Colonic mucosa (tissue), 4 donors: ENCODE measurements at regions not wholly inside any gene's neighbourhood (a gene's known extent, or its start where the extent isn't known, plus 50 kb on each side); places are given as distances from the start of the nearest gene placed in this dataset.

ENCODE experiments used
- DNase-seq: peaks from one replicate; pipeline ENCODE4 v3.0.0-alpha.2; 2020
- H3K27ac ChIP-seq: fragments of 200-600 bp; one replicate; pipeline ENCODE4 v1.8.0; 2021
- H3K27me3 ChIP-seq: fragments of 200-600 bp; one replicate; pipeline ENCODE4 v1.8.0; 2021
- H3K36me3 ChIP-seq: fragments of 200-600 bp; one replicate; pipeline ENCODE4 v1.8.0; 2021
- H3K4me1 ChIP-seq: fragments of 200-600 bp; one replicate; pipeline ENCODE4 v1.8.0; 2021; ENCODE audit warnings: mild to moderate bottlenecking
- H3K4me3 ChIP-seq: fragments of 200-600 bp; one replicate; pipeline ENCODE4 v1.8.0; 2021
- H3K9ac ChIP-seq, 2 donors: one replicate each; pipeline ENCODE4 v1.7.0; 2013; ENCODE audit warnings: control low read depth in 2 of 2, low read depth in 2 of 2, low read length in 2 of 2
- H3K9me3 ChIP-seq: fragments of 200-600 bp; one replicate; pipeline ENCODE4 v1.8.0; 2021
- intact Hi-C: fragments of 100-400 bp; cut with DNase I; formaldehyde crosslinking; loops from one replicate; pipeline ENCODE4 v1.14.1; 2022
- TF ChIP-seq, protein P1 (sequence below): fragments of 200-600 bp; IDR thresholded peaks from one replicate; pipeline ENCODE4 v1.8.0; 2022; ENCODE audit warnings: antibody characterized with exemption, mild to moderate bottlenecking
- donor health status: healthy.
- donor health status: DM: no; HTN: no; CAD: no.
- donor health status: DM: no; HTN: no; CAD: no.

DNA sequence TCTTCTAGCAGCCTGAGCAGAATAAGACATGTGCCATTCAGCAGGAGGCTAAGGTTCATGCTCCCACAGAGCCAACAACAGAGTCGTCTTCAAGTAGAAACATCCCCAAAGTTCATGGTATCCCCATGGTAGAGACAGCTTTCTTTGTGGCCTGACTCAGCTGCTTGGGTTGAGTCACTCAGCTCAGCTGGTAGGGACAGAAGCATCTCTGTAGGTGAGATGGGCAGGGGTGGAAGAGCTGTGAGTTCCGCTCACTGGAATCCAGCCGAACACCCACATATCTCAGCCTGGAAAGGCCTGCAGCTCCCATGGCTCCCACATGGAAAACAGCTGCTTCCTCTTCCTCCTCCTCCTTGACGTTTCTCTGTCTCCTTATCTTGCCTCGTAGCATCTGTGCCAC is 792.7 kb downstream of the RNF144A start:
- intact Hi-C loops = no loop called here
- no peaks in the 10 kb centered on the region for H3K36me3 ChIP-seq
- no peaks in the 10 kb centered on the region for H3K4me1 ChIP-seq
- no peaks in the 10 kb centered on the region for H3K9me3 ChIP-seq
- no peak overlapping the region for H3K27ac ChIP-seq
- TF ChIP-seq, protein P1, sequence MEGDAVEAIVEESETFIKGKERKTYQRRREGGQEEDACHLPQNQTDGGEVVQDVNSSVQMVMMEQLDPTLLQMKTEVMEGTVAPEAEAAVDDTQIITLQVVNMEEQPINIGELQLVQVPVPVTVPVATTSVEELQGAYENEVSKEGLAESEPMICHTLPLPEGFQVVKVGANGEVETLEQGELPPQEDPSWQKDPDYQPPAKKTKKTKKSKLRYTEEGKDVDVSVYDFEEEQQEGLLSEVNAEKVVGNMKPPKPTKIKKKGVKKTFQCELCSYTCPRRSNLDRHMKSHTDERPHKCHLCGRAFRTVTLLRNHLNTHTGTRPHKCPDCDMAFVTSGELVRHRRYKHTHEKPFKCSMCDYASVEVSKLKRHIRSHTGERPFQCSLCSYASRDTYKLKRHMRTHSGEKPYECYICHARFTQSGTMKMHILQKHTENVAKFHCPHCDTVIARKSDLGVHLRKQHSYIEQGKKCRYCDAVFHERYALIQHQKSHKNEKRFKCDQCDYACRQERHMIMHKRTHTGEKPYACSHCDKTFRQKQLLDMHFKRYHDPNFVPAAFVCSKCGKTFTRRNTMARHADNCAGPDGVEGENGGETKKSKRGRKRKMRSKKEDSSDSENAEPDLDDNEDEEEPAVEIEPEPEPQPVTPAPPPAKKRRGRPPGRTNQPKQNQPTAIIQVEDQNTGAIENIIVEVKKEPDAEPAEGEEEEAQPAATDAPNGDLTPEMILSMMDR = no peak
- H3K9ac ChIP-seq = no peak overlapping the region
- no peak for DNase-seq
- no peak overlapping the region for H3K4me3 ChIP-seq
- no peaks in the 10 kb centered on the region for H3K27me3 ChIP-seq

DNA sequence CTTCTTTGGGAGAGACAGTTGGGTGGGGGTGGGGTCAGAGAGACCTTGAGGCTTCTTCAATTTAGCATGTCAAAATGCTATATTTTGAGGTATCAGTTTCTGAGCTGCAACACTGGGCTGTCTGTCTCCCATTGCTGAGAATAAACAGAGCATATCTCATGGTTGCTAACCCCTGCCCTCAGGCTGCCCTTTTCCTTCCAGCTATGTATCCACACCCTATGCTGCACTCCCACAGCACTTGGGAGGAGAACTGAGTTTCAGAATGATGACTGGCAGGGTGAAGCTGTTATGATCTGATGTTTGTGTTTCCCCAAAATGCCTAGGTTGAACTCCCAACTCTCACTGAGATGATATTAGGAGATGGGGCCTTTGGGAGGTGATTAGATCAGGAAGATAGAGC is 794.0 kb downstream of the RNF144A start:
- DNase-seq = no peak
- Histone ChIP-seq H3K4me1 (no peaks in the 10 kb centered on the region), H3K27ac (no peak overlapping the region), H3K36me3 (no peaks in the 10 kb centered on the region), H3K9ac (no peak overlapping the region), H3K4me3 (no peak overlapping the region), H3K27me3 (no peaks in the 10 kb centered on the region), H3K9me3 (no peaks in the 10 kb centered on the region)
- TF ChIP-seq, protein P1 = no peak
- intact Hi-C loops = no loop called here

DNA sequence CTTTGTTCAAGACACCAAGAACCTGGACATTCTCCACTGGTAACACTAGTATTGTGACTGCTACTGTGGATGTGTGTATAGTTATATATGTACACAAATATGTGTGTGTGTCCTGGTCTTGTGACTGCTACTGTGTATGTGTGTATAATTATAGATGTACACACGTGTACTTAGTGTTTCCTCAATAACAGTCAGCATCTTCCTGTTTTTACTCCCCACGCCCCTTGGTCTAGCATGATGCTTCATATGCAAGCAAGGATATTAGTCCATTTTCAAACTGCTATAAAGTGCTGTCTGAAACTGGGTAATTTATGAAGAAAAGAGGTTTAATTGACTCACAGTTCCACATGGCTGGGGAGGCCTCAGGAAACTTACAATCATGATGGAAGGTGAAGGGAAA is 802.7 kb downstream of the RNF144A start:
- TF ChIP-seq, protein P1 = no peak
- H3K4me3 ChIP-seq = no peak overlapping the region
- no peak overlapping the region for H3K9ac ChIP-seq
- intact Hi-C loops = no loop called here
- no peak for DNase-seq
- no peaks in the 10 kb centered on the region for H3K36me3 ChIP-seq
- H3K4me1 ChIP-seq = no peaks in the 10 kb centered on the region
- no peak overlapping the region for H3K27ac ChIP-seq
- no peaks in the 10 kb centered on the region for H3K9me3 ChIP-seq
- H3K27me3 ChIP-seq = no peaks in the 10 kb centered on the region

DNA sequence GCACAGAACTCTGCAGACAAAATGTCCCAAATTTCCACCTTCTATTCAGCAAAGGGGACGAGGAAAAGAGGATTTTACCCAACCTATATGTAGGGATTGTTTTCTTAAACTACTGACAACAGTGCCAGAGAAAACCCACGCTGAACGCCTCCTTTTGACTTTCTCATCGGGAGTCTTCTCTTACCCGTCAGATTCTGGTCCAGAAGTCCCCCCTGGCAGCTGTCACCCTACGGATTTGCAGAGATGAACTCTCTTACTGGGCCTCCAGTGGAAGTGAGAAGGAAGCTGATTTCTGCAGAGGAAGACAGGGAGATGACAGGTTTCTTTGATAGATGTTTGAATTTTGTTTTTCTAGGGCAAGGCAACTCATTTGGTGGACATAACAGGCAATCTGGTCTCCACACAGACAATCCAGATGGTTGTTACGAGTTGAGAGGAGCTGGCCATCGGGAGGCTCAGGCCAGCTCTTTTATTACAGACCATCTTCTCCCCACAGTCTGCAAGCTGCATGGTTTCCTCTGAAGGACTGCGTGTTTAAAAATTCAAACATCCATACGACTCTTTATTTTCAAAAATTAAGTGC is 804.3 kb downstream of the RNF144A start:
- Histone ChIP-seq H3K27ac (no peak overlapping the region), H3K36me3 (no peaks in the 10 kb centered on the region), H3K4me3 (no peak overlapping the region), H3K9me3 (no peaks in the 10 kb centered on the region), H3K27me3 (no peaks in the 10 kb centered on the region), H3K9ac (no peak overlapping the region), H3K4me1 (no peaks in the 10 kb centered on the region)
- no peak for DNase-seq
- intact Hi-C loops = no loop called here
- TF ChIP-seq, protein P1 = no peak

DNA sequence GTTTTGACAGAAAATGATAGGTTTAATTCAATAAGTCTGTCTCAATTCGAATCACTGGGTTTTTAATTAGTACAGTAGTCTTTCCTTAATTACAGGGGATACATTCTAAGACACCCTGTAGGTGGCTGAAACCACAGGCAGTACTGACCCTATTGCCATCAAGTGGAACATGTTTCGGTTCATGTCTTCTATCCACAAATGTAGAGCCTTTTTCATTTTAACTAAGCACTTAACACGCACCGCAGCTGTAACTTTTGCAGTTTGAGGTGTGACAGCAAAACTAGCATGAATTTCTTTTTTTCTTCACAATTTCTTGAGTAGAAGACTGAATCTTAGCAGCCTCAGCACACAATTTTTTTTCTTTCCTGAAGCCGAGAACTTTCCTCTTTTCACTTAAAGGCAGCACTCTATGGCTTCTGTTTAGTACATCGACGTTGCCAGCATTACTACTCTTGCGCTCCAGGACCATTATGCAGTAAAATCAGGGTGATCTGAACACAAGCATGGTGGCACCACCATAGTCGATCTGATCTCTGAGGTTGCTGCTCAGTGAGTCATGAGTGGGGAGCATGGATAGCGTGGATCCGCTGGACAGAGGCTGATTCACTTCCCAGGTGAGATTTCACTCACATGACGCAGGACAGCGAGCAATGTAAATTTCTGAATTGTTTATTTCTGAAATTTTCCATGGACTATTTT is 805.1 kb downstream of the RNF144A start:
- no peak for DNase-seq
- Histone ChIP-seq H3K27me3 (no peaks in the 10 kb centered on the region), H3K36me3 (no peaks in the 10 kb centered on the region), H3K4me1 (no peaks in the 10 kb centered on the region), H3K9me3 (no peaks in the 10 kb centered on the region), H3K4me3 (no peak overlapping the region), H3K27ac (no peak overlapping the region), H3K9ac (no peak overlapping the region)
- TF ChIP-seq, protein P1 = no peak
- intact Hi-C loops = no loop called here
